Stomach (tissue), 8 donors: ENCODE measurements at regions not wholly inside any gene's neighbourhood (a gene's known extent, or its start where the extent isn't known, plus 50 kb on each side); places are given as distances from the start of the nearest gene placed in this dataset.

Experiments used
- DNase-seq, 2 donors: peaks; one replicate each; pipeline versions ENCODE4 v3.0.0 to v3.0.0-alpha.2; 2013 to 2019
- H3K27ac ChIP-seq, 5 donors: fragments of 200-600 bp in 4 of 5; sonication (generic) in 4 of 5; one replicate each; pipeline ENCODE4 v1.5.1; 2013 to 2019; ENCODE audit warnings: mild to moderate bottlenecking in 1 of 5, moderate library complexity in 1 of 5
- H3K27me3 ChIP-seq, 3 donors: fragments of 200-600 bp; sonication (generic); one replicate each; pipeline ENCODE4 v1.5.1; 2017 to 2019; ENCODE audit warnings: mixed run types in 1 of 3
- H3K36me3 ChIP-seq, 4 donors: fragments of 200-600 bp; sonication (generic); 1 replicate in 3 of 4; 2 replicates in 1 of 4; pipeline ENCODE4 v1.5.1; 2016 to 2019
- H3K4me1 ChIP-seq, 4 donors: fragments of 200-600 bp; sonication (generic); one replicate each; pipeline ENCODE4 v1.5.1; 2016 to 2019
- H3K4me3 ChIP-seq, 4 donors: fragments of 200-600 bp; sonication (generic) in 3 of 4; one replicate each; pipeline ENCODE4 v1.5.1; 2016 to 2019; ENCODE audit warnings: mild to moderate bottlenecking in 1 of 4
- H3K9me3 ChIP-seq, 4 donors: fragments of 200-600 bp; sonication (generic); one replicate each; pipeline ENCODE4 v1.5.1; 2016 to 2019
- CTCF ChIP-seq, 7 experiments: fragments of 450-650 bp in 4 of 7; fragments of 200-600 bp in 3 of 7; sonication (generic) in 3 of 7; IDR thresholded peaks; one replicate each; pipeline ENCODE4 v1.5.1; 2016 to 2019; ENCODE audit warnings: antibody characterized with exemption in 7 of 7, control low read depth in 2 of 7, mild to moderate bottlenecking in 1 of 7
- EP300 ChIP-seq: sonication (generic); formaldehyde crosslinking; IDR thresholded peaks from one replicate; pipeline ENCODE4 v1.6.1; 2017; ENCODE audit warnings: antibody characterized with exemption
- POLR2A ChIP-seq, 4 donors: fragments of 450-650 bp; IDR thresholded peaks; one replicate each; pipeline ENCODE4 v1.6.1; 2016; ENCODE audit warnings: antibody characterized with exemption in 4 of 4, control low read depth in 2 of 4, mild to moderate bottlenecking in 1 of 4, moderate library complexity in 1 of 4
- POLR2AphosphoS5 ChIP-seq, 3 donors: sonication (generic); formaldehyde crosslinking; IDR thresholded peaks; one replicate each; pipeline ENCODE4 v1.6.1; 2016; ENCODE audit warnings: antibody characterized with exemption in 3 of 3
- WGBS, 5 donors: extraction: QIAGEN DNeasy Blood & Tissue Kit in 3 of 5; methylation state at CpG; one replicate each; pipeline versions ENCODE4 v1.1.5 to v1.1.7; 2013 to 2018; 5-methylcytosine and 5-hydroxymethylcytosine counted together
- intact Hi-C: fragments of 100-400 bp; cut with DNase I; formaldehyde crosslinking; loops from one replicate; pipeline ENCODE4 v1.15.1; 2023; ENCODE audit warnings: low total_unique reads
- donor health status: healthy with polysubstance abuse.
- donor health status: Bipolar disorder and iron deficiency.
- donor health status: healthy.

- intact Hi-C loops = no loop called here
- H3K9me3 ChIP-seq = no peaks in the 10 kb centered on the region
These were observed 103.0 kb upstream of the LSM8 start for GRCh38 chr7:118080947-118081346.

GRCh38 chr7:118082506-118082905 is 101.5 kb upstream of the LSM8 start:
- no peak for DNase-seq

More at GRCh38 chr7:118080947-118081346, 103.0 kb upstream of the LSM8 start:
- Histone ChIP-seq H3K4me1 (no peaks in the 10 kb centered on the region), H3K27ac (no peak overlapping the region), H3K36me3 (no peaks in the 10 kb centered on the region), H3K27me3 (no peaks in the 10 kb centered on the region), H3K4me3 (no peak overlapping the region)
- WGBS, 5 donors = 51 to 63% (median 58%) methylated on average over 3 of the region's 3 CpGs
- TF ChIP-seq POLR2A (IDR thresholded peaks at IDR 0.05) (no peak), CTCF (IDR thresholded peaks at IDR 0.05) (no peak), POLR2AphosphoS5 (IDR thresholded peaks at IDR 0.05) (no peak), EP300 (no peak)
- no peak for DNase-seq

GRCh38 chr7:118085000-118085399 is 99.0 kb upstream of the LSM8 start:
- Histone ChIP-seq H3K4me3 (no peak overlapping the region), H3K4me1 (no peaks in the 10 kb centered on the region), H3K9me3 (no peaks in the 10 kb centered on the region), H3K27me3 (no peaks in the 10 kb centered on the region), H3K36me3 (no peaks in the 10 kb centered on the region), H3K27ac (no peak overlapping the region)
- intact Hi-C loops = no loop called here
- no peak for DNase-seq
- 58 to 72% (median 65%) methylated on average over 3 of the region's 3 CpGs for WGBS, 5 donors
- no peak for TF ChIP-seq CTCF (IDR thresholded peaks at IDR 0.05)
- TF ChIP-seq POLR2A (IDR thresholded peaks at IDR 0.05) = no peak
- no peak for TF ChIP-seq POLR2AphosphoS5 (IDR thresholded peaks at IDR 0.05)
- TF ChIP-seq EP300 = no peak

More at GRCh38 chr7:118082506-118082905, 101.5 kb upstream of the LSM8 start:
- Histone ChIP-seq H3K4me1 (no peaks in the 10 kb centered on the region), H3K4me3 (no peak overlapping the region), H3K36me3 (no peaks in the 10 kb centered on the region), H3K27me3 (no peaks in the 10 kb centered on the region), H3K27ac (no peak overlapping the region), H3K9me3 (no peaks in the 10 kb centered on the region)
- intact Hi-C loops = no loop called here
- no peak for TF ChIP-seq CTCF (IDR thresholded peaks at IDR 0.05)
- TF ChIP-seq POLR2A (IDR thresholded peaks at IDR 0.05) = no peak
- no peak for TF ChIP-seq POLR2AphosphoS5 (IDR thresholded peaks at IDR 0.05)
- no peak for TF ChIP-seq EP300

- intact Hi-C loops = no loop called here
- WGBS, 5 donors = 75 to 89% (median 83%) methylated on average over 2 of the region's 2 CpGs
- no peaks in the 10 kb centered on the region for H3K9me3 ChIP-seq
These were observed 96.8 kb upstream of the LSM8 start for GRCh38 chr7:118087126-118087525.

More at GRCh38 chr7:118087126-118087525, 96.8 kb upstream of the LSM8 start:
- no peak overlapping the region for H3K4me3 ChIP-seq
- H3K36me3 ChIP-seq = no peaks in the 10 kb centered on the region
- no peak overlapping the region for H3K27ac ChIP-seq
- DNase-seq = no peak
- TF ChIP-seq POLR2AphosphoS5 (IDR thresholded peaks at IDR 0.05) = no peak
- TF ChIP-seq POLR2A (IDR thresholded peaks at IDR 0.05) = no peak
- TF ChIP-seq EP300 = no peak
- no peak for TF ChIP-seq CTCF (IDR thresholded peaks at IDR 0.05)
- no peaks in the 10 kb centered on the region for H3K4me1 ChIP-seq
- H3K27me3 ChIP-seq = no peaks in the 10 kb centered on the region
